Peyer's patch (tissue), 4 donors: ENCODE measurements at regions not wholly inside any gene's neighbourhood (a gene's known extent, or its start where the extent isn't known, plus 50 kb on each side); places are given as distances from the start of the nearest gene placed in this dataset.

Source experiments
- POLR2A ChIP-seq, 2 donors: fragments of 450-650 bp; IDR thresholded peaks; one replicate each; pipeline ENCODE4 v1.5.1; 2017; ENCODE audit warnings: antibody characterized with exemption in 2 of 2, mild to moderate bottlenecking in 2 of 2, moderate library complexity in 2 of 2
- TF ChIP-seq, protein P1 (sequence below), 6 experiments: fragments of 450-650 bp in 4 of 6; fragments of 200-600 bp in 2 of 6; sonication (generic) in 1 of 6; IDR thresholded peaks; one replicate each; pipeline ENCODE4 v1.5.1; 2017 to 2019; ENCODE audit warnings: antibody characterized with exemption in 6 of 6, mild to moderate bottlenecking in 3 of 6, moderate library complexity in 1 of 6

- TF ChIP-seq, protein P1, sequence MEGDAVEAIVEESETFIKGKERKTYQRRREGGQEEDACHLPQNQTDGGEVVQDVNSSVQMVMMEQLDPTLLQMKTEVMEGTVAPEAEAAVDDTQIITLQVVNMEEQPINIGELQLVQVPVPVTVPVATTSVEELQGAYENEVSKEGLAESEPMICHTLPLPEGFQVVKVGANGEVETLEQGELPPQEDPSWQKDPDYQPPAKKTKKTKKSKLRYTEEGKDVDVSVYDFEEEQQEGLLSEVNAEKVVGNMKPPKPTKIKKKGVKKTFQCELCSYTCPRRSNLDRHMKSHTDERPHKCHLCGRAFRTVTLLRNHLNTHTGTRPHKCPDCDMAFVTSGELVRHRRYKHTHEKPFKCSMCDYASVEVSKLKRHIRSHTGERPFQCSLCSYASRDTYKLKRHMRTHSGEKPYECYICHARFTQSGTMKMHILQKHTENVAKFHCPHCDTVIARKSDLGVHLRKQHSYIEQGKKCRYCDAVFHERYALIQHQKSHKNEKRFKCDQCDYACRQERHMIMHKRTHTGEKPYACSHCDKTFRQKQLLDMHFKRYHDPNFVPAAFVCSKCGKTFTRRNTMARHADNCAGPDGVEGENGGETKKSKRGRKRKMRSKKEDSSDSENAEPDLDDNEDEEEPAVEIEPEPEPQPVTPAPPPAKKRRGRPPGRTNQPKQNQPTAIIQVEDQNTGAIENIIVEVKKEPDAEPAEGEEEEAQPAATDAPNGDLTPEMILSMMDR (IDR thresholded peaks at IDR 0.05) = no peak
- no peak for TF ChIP-seq POLR2A (IDR thresholded peaks at IDR 0.05)
Observed at GRCh38 chr16:85455534-85455933, 157.6 kb upstream of the GSE1 start.
